Activated CD4-positive, alpha-beta T cell treated with anti-CD3 and anti-CD28 coated beads, Interleukin-2, amount 50 U/mL, for 48 hours (primary cell): ENCODE measurements at regions not wholly inside any gene's neighbourhood (a gene's known extent, or its start where the extent isn't known, plus 50 kb on each side); places are given as distances from the start of the nearest gene placed in this dataset.

Source experiments
- DNase-seq, 2 experiments: peaks; one replicate each; pipeline ENCODE4 v3.0.0-alpha.2; 2020

DNA sequence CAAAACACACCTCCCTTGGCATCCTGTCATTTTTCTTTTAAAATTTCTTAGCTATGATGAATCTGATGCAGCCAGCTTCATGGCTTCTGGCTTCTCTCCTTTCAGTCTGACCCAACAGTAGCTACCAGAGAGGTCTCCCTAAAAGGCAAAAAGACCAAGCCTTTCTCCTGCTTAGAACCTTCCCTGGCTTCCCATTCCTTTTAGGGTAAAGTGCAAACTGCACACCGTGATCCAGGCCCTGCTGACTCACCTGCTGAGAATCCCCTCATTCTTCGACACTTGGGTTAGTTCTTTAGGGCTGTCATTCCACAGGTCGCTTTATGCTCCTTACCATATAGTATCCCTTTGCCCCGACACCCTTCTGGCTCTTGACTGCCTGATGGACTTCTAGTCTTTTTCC, 362.4 kb downstream of the MIAT start:
- no peak for DNase-seq

DNA sequence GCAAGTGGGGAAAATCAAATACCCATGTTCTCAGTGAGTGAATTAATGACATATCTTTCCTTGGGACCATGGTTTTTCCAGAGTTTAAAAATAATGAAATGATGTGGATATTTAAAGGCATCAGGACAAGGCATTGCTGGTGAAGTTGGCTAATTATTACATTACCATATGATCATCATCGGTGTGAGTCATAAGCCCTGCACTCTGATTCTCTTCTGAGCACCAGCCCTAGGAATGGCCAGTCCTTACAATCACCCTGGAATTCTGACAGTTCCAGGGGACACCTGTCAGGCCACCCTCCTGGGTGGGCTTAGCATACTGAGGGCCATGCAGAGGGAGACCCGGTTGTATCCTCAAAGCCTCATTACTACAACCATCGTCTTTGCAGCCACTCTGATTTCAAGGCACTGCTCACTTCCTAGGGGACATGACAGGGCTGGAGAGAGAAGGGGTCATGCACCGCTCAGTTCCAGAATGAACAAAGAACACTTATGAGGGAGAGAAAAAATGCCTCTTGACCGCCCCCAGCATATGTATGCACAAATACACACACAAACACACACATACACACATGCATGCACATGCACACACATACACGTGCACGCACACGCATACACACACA, 365.0 kb downstream of the MIAT start:
- no peak for DNase-seq

DNA sequence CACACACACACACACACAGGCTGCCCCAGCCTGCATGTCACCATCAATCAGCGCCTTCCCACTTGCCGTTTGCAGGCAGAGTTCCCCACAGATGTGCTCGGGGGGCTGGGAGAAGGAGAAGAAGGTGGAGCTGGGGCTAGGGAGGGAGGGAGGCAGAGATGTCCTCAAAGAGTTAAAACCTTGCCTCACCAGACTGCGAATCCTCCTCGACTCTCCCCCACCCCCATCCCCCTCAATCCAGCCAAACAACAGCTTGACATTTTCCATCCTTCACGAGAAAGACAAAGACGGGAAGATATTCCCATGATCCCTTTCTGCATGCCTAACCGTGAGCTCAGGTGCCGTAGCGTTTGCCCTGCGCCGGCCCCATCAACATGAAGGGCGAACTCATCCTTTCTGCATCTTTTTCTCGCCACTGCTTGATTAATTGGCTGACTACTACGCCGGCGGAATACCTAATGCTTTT, 365.5 kb downstream of the MIAT start:
- DNase-seq: no peak

DNA sequence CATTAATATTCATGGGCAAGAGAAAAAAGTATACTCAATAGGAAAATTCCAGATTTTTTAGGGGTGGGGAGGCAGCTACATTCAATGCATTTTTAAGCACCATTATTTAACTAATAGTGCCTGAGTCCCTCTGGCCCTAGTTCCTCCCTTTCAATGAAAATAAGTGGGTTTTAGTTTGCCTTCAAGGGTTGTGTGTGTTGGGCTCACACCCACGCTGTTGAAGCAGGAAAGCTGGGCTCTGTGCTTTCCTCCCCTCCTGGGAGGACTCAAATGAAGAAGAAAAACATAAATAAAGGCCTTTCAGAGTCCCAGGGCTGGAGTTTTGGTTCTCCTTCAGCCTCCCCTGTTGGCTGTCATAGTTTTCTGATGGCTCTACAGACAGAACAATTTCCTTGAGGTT, 366.2 kb downstream of the MIAT start:
- DNase-seq: no peak

DNA sequence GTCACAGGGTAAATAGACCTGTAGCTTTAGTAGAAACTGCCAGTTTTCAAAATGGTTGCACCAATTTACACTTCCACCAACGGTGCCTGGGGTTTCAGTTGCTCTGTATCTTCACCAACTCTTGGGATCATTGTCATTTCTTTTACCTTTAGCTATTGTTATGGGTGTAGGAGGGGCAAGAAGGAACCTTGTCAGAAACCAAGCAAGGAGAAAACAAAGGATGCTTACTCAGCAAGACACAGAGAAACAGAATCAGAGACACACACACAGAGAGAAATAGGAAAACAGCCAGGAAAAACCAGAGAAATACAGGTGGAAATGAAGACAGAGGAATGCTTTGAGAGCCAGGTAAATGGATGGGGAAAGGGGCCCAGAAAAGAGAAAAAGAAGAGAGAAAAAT, 367.6 kb downstream of the MIAT start:
- DNase-seq: no peak

DNA sequence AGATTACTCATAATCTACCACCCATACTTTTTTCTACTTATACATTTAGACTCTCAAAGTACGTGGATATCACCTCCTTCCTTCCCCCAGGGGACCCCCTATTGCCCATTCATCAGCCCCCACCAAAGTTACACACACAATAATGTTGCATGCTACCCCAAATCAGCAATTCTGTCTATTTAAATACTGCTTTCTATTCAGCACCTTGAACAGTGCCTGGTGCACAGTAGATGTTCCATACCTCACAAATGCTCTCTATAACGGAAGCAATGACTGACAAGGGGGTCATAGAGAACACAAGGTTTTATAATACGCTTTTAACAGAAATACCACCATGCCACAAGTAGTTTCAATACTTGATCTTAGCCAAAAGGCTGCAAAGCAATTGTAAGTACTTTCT, 370.7 kb downstream of the MIAT start:
- DNase-seq: no peak

DNA sequence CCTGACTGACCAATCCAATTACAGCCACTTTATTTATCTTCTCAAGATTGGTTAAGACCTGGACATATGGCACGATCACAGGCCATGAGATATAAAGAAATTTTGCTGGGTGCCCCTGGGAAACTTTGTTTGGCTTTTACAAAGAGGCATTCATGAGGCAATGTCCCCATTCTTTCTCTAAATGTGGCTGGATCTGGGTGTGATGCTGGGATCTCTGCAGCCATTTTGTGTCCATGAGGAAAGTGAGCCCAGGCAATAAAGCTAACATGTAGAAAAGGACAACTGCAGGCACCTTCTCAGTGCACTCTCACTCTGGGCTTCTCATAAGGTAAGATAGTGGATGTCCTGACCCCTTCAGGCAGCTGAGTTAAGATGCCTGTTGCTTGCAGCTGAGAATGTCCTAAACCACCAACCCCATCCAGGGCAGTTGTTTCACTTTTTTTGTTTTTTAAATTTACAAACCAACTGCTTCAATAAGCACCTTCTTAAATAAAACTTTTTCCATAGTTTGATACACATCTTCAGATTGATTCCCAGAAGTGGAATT, 372.3 kb downstream of the MIAT start:
- no peak for DNase-seq

DNA sequence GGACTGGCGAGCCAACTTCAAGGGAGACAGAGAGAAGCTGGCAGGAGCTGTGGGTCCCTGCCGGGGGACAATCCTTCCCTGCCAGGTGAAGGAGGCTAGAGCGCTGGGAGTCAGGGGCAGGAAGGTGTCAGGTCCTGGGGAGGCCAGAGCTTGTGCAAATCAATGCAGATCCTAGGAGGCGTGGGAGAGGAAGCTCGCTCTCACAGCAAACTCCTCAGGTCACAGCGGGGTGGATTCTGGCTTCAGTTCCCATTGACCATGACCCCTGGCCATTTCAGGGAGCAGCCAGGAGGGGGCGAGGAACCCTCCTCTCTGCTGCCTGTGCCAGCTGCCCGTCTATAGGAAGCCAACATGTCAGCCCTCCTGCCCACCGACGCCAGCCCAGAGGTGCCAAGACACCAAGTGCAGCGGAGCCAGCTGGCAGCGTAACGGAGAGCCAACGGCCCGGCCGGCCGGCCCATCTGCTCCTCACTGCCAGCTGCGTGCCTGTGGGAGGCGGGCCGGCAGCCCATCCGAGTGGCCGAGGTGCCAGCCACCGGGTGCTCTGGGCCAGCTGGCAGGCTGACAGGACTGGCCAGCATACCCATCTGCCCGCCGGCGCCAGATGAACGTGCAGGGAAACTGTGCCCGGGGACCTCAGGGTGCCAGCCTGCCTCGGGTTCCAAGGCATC, 374.8 kb downstream of the MIAT start:
- no peak for DNase-seq

DNA sequence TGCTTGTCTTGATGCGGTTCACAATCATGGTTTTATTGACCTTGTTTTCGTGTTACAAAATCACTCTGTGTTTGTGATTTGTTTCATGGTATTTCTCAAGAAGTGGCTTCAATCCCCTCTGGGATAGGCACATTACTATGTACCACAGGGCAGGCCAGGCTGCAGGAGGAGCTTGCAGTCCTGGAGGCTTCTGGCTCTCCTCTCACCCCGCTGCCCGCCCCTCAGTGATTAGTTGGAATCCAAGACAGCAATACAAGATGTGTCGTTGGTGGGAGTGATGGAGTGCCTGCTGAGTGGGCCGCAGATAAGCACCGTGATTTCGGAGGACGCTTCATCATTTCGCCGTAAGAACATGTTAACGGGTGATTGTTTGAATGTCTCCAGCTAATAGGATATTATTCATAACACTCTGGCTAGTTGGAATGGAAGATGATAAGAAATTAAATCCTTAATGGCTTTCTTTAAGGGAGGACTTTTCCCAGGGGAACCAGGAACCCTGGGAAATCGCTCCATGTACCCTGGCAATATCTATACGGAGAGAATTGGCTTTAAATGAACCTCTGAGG, 384.4 kb downstream of the MIAT start:
- no peak for DNase-seq

DNA sequence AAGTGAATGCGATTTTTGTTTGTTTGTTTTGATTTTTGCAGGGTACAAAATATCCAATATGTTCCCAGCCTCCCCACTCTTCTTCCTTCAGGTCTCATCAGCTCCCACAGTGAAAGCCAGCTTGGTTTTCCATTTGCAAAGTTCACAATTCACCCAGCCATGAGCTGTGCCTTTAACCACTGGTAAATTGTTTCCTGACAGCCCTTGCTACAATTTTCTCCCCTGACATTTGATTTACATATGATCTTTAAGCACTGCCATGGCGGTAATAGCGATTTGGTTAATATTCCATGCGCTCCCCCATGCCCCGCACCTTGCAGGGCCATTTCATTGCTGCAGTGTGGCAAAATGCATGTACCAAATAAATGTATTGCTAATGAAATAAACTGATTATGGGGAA, 385.9 kb downstream of the MIAT start:
- no peak for DNase-seq

DNA sequence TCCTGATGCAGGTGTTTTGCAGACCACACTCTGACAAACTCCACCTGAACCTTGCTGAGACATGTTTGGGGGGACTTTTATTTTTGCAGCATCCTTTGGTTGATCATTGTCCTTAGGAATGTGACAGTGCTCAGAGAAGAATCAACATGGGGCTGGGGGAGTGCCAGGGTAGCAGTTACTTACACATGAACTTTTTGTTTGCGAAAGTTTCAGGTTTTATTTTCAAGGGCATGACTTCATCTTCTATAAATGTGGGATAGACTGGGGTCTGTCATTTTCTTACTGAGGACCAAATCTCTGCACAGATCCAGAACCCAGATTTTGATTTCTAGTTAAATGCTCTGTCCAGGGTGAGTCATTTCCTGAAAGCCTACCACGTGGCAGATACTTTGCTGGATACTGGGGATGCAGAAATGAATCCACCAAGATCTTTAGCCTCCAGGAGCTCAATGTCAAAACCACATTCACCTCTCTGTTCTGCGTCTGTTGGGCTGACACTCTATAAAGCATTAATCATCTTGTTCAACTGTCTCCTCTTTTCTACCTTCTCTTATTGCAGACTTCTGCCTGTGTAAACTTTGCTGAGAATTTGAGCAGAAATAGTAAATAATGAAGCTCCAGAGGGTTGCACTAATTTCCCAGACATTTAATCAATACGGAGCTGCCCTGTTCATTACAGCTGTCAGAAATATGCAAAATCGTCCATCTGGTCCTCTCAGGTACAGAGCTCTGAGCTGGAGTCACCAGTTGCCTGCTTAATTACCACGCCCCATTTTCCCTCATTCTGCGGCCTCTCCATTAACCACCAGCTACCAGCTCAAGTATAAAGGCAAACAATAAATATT, 387.9 kb downstream of the MIAT start:
- no peak for DNase-seq

DNA sequence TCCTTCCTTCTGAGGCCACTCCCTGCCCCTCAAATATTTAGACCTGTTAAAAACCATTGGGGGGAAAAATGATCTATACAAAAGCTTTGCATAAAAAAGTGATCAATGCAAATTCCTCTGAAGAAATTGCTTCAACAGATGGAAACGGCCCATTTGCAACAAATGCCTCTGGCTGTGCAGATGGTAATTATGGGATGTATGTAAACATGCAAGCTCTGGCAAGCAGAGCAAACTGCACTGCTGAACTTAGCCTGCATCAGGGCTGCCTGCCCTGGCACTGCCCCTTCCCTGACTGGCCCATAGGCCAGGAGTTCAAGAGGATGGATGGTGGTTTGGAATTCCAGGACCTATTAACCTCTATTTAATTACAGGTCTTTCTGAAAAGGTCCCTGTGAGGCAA, 388.7 kb downstream of the MIAT start:
- DNase-seq: no peak

DNA sequence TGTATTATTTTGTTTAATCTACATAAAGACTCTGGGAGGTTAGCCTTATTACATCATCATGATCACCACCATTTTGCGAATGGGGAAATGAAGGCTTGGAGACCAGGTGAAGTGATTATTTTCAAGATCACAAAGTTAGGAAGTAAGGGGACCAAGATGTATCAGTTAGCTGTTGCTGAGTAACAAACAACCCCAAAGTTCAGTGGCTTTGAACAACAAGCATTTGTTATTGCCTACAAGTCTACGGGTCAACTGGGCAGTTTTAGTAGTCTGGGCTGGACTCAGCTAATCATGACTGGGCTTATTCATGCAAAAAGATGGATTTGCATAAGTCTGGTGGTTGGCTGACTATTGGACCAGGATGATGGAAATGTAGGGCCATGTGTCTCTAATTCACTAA, 389.2 kb downstream of the MIAT start:
- no peak for DNase-seq

DNA sequence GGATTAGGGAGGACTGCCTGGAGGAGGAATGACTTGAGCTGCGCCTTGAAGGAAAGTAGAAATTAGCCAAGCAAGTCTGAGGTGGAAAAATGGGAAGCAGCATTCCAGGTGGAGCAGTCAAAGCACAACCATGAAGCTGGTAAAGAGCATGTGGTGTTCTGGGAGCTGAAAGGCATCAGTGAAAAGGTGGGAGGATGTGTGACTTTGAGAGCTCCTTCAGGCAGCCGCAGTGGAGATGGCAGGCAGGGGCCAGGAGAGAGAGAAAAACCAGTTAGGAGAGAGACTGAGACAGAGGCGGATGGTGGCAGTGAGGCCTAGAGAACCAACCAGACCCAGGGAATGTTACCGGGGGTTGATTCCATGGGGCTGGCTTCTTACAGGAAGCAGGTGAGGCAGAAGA, 393.4 kb downstream of the MIAT start:
- DNase-seq: no peak

DNA sequence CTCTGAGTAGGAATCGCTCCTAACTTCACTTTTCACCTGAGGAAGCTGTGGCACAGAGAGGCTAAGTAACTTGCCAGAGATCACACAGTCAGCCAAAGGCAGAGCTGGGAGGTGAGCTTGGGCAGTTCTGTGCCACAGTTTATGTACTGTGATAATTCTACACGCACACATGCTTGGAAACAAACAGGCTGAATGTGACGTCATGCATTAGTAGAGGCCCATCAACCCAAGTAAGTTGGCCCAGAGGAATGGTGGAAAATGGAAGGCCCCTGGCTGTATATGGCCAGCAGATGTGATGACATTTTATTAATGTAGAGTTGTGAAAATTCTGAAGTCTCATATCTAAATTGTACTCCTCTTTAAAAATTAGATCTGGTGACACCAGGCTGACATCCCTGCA, 394.0 kb downstream of the MIAT start:
- no peak for DNase-seq

DNA sequence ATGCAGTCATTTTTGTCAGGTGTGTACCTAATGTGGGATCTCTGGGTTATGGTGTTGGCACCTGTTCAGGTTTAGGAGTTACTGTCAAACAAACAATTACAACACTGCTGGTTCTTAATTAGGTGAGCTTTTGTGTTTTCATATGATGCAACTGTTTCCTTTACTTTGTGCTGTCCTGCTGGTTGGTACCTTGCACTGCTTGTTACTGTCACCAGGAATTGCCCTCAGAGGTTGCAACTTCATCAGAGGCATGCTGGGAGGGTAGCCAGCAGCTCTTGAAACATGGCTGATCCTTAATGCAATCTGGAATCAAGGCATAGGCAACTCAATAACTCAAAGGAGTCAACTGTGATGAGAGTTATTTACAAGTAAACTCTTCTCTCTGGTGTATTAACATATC, 400.3 kb downstream of the MIAT start:
- DNase-seq: no peak

DNA sequence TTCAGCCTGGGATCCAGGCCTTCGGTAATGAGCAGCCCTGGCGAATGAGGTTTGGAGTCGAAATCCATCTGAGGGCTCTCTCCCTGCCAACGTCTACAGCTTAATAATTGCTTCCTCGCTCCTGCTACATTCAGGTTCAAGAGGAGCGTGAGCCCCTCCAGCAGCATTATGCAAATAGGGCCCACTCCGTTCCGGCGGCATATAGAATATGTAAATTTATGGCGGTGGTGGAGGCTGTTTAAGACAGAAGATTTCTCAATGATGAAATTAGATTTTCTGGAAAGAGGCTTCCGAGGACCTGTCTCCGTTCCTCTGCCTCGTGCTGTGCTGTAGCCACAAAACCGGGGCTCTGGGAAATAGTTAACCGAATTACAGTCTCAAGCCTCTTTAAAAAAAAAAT, 402.8 kb downstream of the MIAT start:
- no peak for DNase-seq

DNA sequence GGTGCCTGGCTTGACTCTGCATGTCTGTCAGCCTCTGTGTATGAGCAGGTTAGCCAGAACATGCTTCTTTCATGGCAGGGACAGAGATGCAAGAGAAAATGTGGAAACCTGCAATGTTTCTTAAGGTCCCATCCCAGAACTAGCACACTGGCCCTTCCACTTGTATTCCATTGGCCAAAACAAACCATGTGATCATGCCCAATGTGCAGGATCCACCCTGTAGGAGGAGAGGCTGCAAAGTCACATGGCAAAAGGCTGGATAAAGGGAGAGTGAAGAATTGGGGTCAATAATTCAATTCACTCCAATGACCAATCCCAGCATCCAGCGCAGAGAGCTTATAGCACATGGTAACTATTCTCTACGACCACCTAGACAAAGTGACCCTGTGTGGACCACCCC, 405.5 kb downstream of the MIAT start:
- no peak for DNase-seq

DNA sequence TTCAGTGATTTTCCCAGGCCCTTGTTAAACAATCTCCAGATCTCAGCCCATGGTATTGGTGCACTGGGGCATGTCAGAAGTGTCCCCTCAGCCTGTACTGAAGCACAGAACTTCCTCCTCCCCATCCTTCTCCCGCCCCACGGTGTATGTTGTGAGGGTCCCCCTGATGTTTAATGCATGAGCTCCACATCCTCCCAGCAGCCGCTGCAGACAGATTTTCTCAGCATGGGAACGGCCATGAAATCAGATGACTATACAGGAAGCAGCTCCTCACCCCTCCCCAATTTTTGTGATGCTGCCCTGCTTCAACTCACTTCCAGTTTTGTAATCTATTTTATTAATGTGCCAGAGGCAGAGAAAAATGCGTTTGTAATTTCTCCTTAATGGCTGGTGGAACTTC, 406.0 kb downstream of the MIAT start:
- no peak for DNase-seq

DNA sequence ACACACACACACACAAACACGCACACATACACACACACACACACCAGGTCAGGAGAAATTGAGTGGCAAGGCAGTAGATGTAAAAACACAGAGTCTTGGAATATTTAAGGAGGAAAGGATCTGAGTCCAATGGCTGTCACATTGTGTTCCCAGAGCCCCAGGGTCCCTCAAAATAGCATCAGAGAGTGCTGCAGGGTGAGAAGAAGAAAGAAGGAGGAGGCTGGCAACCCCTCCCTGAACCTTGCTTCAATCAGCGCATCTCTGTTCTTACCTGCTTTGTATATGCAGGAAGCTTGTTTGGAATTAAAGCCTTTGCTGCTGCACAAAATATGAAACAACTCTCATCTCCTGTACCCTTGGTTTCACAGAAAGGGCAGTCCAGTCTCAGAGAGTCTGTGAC, 406.5 kb downstream of the MIAT start:
- no peak for DNase-seq

DNA sequence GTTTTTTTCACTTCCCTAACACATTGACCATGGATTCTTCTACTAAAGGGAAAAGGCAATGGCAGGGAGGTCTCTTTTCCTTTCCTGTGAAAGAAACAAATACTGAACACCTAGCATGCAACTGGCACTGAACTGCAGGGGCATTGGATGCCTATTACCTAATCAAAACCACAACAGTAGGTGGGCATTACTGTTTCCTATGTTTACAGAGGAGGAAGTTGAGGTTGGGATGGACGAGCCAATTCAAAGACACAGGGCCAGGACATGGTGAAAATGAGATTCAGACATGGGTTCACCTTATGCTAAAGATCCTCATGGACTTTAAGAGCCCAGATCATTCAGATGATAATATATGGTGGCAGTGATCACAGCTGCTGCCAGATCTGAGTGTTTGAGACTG, 407.0 kb downstream of the MIAT start:
- no peak for DNase-seq

DNA sequence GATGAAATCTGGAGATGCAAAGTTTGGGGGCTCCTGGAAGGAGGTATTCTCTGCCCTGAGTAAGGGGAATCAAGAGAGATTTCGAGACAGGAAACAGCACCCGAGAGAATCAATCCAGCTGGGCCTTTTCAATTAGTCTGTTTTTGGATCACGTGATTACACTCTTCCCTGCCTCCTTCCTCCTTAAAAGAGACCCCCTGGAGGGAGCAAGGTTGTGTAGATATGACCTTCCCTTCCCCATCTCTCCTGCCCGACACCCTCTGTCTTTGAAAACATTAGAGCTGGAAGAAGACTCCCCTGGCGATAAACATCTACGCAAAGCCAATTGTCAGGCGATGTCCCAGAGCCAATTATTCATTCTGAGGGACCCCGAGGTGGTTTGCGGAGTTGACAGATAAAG, 407.9 kb downstream of the MIAT start:
- DNase-seq: no peak

DNA sequence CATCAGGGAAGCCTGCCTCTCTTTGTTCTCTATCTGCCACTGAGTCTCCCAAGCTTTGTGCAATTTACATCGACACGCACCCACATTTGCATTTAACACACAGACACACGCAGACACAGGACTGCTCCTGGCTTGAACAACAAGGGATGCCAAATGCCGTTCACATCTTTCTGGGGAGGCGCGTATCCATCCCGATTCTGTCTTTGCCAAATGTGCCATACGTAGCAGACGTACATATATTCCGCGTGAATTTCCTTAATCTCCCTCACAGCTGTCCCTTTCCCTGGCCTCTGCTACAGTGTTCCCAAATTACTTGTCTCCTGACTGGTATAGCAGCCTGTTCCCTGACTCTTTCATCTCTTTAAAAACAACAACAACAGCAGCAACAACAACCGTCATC, 409.5 kb downstream of the MIAT start:
- DNase-seq: no peak

DNA sequence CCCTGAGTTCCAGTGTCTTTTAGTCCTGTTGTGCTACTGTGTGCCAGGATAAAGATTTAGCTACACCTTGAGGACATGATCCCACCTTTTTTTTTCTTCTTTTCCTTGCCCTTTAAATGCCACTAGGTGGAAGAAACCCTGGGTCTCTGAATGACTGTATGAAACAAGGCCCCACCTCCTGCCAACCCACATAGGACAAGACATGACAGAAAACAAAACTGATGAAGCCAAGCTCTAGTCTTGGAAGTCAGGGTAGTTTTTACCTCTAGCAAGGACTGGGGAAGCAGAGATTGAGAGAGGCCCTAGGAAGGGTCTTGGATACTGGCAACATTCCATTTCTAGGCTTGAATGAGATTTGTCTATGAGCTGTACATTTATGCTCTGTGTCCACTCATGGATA, 410.7 kb downstream of the MIAT start:
- no peak for DNase-seq
